ENCODE measurements at regions not wholly inside any gene's neighbourhood (a gene's known extent, or its start where the extent isn't known, plus 50 kb on each side); places are given as distances from the start of the nearest gene placed in this dataset.

DNA sequence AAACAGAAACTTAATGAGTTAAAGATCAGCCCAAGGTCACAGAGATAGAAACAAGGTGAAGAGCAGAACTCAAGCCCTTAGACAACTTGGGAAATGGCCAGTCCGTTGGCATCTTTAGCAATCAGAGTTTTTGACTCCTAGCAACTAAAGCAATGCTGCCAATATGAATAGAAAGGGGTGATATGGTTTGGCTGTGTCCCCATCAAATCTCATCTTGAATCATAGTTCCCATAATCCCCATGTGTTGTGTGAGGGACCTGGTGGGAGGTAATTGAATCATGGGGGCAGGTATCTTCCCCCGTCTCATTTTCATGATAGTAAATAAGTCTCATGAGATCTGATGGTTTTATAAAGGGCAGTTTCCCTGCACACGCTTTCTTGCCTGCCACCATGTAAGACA is 170.2 kb downstream of the DDX1 start:
- no peak overlapping the region for H3K4me3 Mint-ChIP-seq (ENCODE audit: unreplicated experiment)
- H3K4me1 Mint-ChIP-seq (ENCODE audit: insufficient read depth, unreplicated experiment): no peaks in the 10 kb centered on the region
- BruUV-seq (replicated peaks): no TSS peak
- no peak overlapping the region for H3K27ac Mint-ChIP-seq (ENCODE audit: low read depth, unreplicated experiment)
- no peaks in the 10 kb centered on the region for H3K36me3 Mint-ChIP-seq (ENCODE audit: insufficient read depth, unreplicated experiment)
- intact Hi-C loops (cut with micrococcal nuclease): no loop called here
- peaks cover 62% of the 10 kb centered on the region for H3K27me3 Mint-ChIP-seq (ENCODE audit: insufficient read depth, unreplicated experiment)
- POLR2A ChIA-PET: no interaction called here
- CTCF ChIA-PET: no interaction called here
- H3K9me3 Mint-ChIP-seq (ENCODE audit: unreplicated experiment): no peaks in the 10 kb centered on the region
- no peak for DNase-seq (ENCODE audit: unreplicated experiment)
- TF ChIP-seq, protein P1, sequence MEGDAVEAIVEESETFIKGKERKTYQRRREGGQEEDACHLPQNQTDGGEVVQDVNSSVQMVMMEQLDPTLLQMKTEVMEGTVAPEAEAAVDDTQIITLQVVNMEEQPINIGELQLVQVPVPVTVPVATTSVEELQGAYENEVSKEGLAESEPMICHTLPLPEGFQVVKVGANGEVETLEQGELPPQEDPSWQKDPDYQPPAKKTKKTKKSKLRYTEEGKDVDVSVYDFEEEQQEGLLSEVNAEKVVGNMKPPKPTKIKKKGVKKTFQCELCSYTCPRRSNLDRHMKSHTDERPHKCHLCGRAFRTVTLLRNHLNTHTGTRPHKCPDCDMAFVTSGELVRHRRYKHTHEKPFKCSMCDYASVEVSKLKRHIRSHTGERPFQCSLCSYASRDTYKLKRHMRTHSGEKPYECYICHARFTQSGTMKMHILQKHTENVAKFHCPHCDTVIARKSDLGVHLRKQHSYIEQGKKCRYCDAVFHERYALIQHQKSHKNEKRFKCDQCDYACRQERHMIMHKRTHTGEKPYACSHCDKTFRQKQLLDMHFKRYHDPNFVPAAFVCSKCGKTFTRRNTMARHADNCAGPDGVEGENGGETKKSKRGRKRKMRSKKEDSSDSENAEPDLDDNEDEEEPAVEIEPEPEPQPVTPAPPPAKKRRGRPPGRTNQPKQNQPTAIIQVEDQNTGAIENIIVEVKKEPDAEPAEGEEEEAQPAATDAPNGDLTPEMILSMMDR (IDR thresholded peaks at IDR 0.05; ENCODE audit: unreplicated experiment): no peak

DNA sequence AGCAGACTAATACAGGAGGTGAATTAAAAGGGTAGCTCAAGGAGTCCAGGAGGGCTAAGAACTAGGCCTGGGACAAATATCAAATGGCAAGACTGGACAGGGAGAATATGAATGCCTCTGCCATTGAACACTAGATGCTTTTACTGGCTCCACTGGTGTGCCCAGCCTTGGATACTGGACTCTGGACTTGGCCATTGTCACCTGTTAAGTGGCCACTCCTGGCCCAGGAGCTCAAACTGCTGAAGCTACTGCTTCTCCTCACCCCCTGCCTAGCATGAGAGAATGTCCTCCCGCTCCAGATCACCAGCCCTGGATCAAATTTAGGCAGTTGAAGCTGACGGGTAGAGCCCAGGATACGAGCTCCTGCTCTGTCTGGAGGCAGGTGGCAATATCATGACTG is 170.8 kb downstream of the DDX1 start:
- Mint-ChIP-seq H3K36me3 (ENCODE audit: insufficient read depth, unreplicated experiment) (no peaks in the 10 kb centered on the region), H3K27ac (ENCODE audit: low read depth, unreplicated experiment) (no peak overlapping the region)

GRCh38 chr2:15763106-15763821 is 171.6 kb downstream of the DDX1 start:
- H3K9me3 Mint-ChIP-seq (ENCODE audit: unreplicated experiment): no peaks in the 10 kb centered on the region
- DNase-seq (ENCODE audit: unreplicated experiment): no peak
- CTCF ChIA-PET: no interaction called here
- TF ChIP-seq, protein P1 (IDR thresholded peaks at IDR 0.05; ENCODE audit: unreplicated experiment): no peak
- H3K27me3 Mint-ChIP-seq (ENCODE audit: insufficient read depth, unreplicated experiment): peaks cover 48% of the 10 kb centered on the region
- POLR2A ChIA-PET: no interaction called here
- intact Hi-C loops (cut with micrococcal nuclease): no loop called here
- H3K36me3 Mint-ChIP-seq (ENCODE audit: insufficient read depth, unreplicated experiment): no peaks in the 10 kb centered on the region
- no peak overlapping the region for H3K4me3 Mint-ChIP-seq (ENCODE audit: unreplicated experiment)
- BruUV-seq (replicated peaks): no TSS peak
- H3K4me1 Mint-ChIP-seq (ENCODE audit: insufficient read depth, unreplicated experiment): no peaks in the 10 kb centered on the region
- no peak overlapping the region for H3K27ac Mint-ChIP-seq (ENCODE audit: low read depth, unreplicated experiment)

More for the DNA sequence above, 170.8 kb downstream of the DDX1 start:
- CTCF ChIA-PET: no interaction called here
- TF ChIP-seq, protein P1 (IDR thresholded peaks at IDR 0.05; ENCODE audit: unreplicated experiment): no peak
- POLR2A ChIA-PET: no interaction called here
- no peaks in the 10 kb centered on the region for H3K9me3 Mint-ChIP-seq (ENCODE audit: unreplicated experiment)
- no peaks in the 10 kb centered on the region for H3K4me1 Mint-ChIP-seq (ENCODE audit: insufficient read depth, unreplicated experiment)
- H3K27me3 Mint-ChIP-seq (ENCODE audit: insufficient read depth, unreplicated experiment): peaks cover 56% of the 10 kb centered on the region
- intact Hi-C loops (cut with micrococcal nuclease): no loop called here
- no TSS peak for BruUV-seq (replicated peaks)
- H3K4me3 Mint-ChIP-seq (ENCODE audit: unreplicated experiment): no peak overlapping the region
- DNase-seq (ENCODE audit: unreplicated experiment): no peak

- TF ChIP-seq, protein P1 (IDR thresholded peaks at IDR 0.05; ENCODE audit: unreplicated experiment): no peak
- intact Hi-C loops (cut with micrococcal nuclease): no loop called here
- Mint-ChIP-seq H3K27me3 (ENCODE audit: insufficient read depth, unreplicated experiment) (peaks cover 43% of the 10 kb centered on the region), H3K4me3 (ENCODE audit: unreplicated experiment) (no peak overlapping the region), H3K27ac (ENCODE audit: low read depth, unreplicated experiment) (no peak overlapping the region), H3K4me1 (ENCODE audit: insufficient read depth, unreplicated experiment) (no peaks in the 10 kb centered on the region), H3K9me3 (ENCODE audit: unreplicated experiment) (no peaks in the 10 kb centered on the region), H3K36me3 (ENCODE audit: insufficient read depth, unreplicated experiment) (no peaks in the 10 kb centered on the region)
- CTCF ChIA-PET: no interaction called here
- POLR2A ChIA-PET: no interaction called here
- BruUV-seq (replicated peaks): no TSS peak
- DNase-seq (ENCODE audit: unreplicated experiment): no peak
Measured at GRCh38 chr2:15763822-15764682, 172.4 kb downstream of the DDX1 start.

Measured in MCF 10A (cell line).